ENCODE measurements at regions not wholly inside any gene's neighbourhood (a gene's known extent, or its start where the extent isn't known, plus 50 kb on each side); places are given as distances from the start of the nearest gene placed in this dataset.

- no peak for TF ChIP-seq POLR2A (IDR thresholded peaks at IDR 0.05)
- no peak for TF ChIP-seq EP300 (IDR thresholded peaks at IDR 0.05)
- no peak for TF ChIP-seq CTCF (IDR thresholded peaks at IDR 0.05)
These were observed 291.4 kb downstream of the PABPC4L start for GRCh38 chr4:133910165-133910564.

Measured in ovary (tissue), 3 donors.